H9 (cell line): ENCODE measurements at regions not wholly inside any gene's neighbourhood (a gene's known extent, or its start where the extent isn't known, plus 50 kb on each side); places are given as distances from the start of the nearest gene placed in this dataset.

Experiments used
- DNase-seq: peaks from one replicate; pipeline ENCODE4 v3.0.0-alpha.2; 2017
- H2AFZ ChIP-seq: one replicate; pipeline ENCODE4 v1.6.1; 2013; ENCODE audit warnings: mild to moderate bottlenecking, low read length, control low read depth, moderate library complexity
- H2AK5ac ChIP-seq: 2 replicates; pipeline ENCODE4 v1.6.1; 2013; ENCODE audit warnings: low read length, control low read depth, mixed read lengths; ENCODE audit not compliant: insufficient read length
- H2BK120ac ChIP-seq: one replicate; pipeline ENCODE4 v1.6.1; 2013; ENCODE audit warnings: low read depth, mild to moderate bottlenecking, low read length, control low read depth, inconsistent platforms; ENCODE audit not compliant: poor library complexity, severe bottlenecking
- H2BK12ac ChIP-seq: 2 replicates; pipeline ENCODE4 v1.6.1; 2013; ENCODE audit warnings: low read length, control low read depth, mixed read lengths, low read depth; ENCODE audit not compliant: insufficient read length
- H2BK15ac ChIP-seq: 2 replicates; pipeline ENCODE4 v1.6.1; 2013; ENCODE audit warnings: low read depth, low read length, control low read depth
- H2BK20ac ChIP-seq: one replicate; pipeline ENCODE4 v1.6.1; 2013; ENCODE audit warnings: low read depth, mild to moderate bottlenecking, low read length, control low read depth, inconsistent platforms; ENCODE audit not compliant: poor library complexity, severe bottlenecking
- H2BK5ac ChIP-seq: 2 replicates; pipeline ENCODE4 v1.6.1; 2013; ENCODE audit warnings: low read length, control low read depth, mixed read lengths; ENCODE audit not compliant: insufficient read length
- H3K14ac ChIP-seq: 2 replicates; pipeline ENCODE4 v1.6.1; 2013; ENCODE audit warnings: low read length, control low read depth; ENCODE audit not compliant: insufficient read depth
- H3K18ac ChIP-seq: 2 replicates; pipeline ENCODE4 v1.6.1; 2013; ENCODE audit warnings: low read depth, mild to moderate bottlenecking, mixed read lengths, low read length, control low read depth; ENCODE audit not compliant: insufficient read length
- H3K23ac ChIP-seq: 2 replicates; pipeline ENCODE4 v1.6.1; 2013; ENCODE audit warnings: low read length, control low read depth, mixed read lengths, low read depth; ENCODE audit not compliant: insufficient read length
- H3K23me2 ChIP-seq: 2 replicates; pipeline ENCODE4 v1.6.1; 2013; ENCODE audit warnings: low read depth, mild to moderate bottlenecking, mixed read lengths, low read length, control low read depth; ENCODE audit not compliant: insufficient read length, poor library complexity, severe bottlenecking
- H3K27ac ChIP-seq: 2 replicates; pipeline ENCODE4 v1.5.1; 2013; ENCODE audit warnings: low read length, control low read depth, mixed read lengths, low read depth; ENCODE audit not compliant: insufficient read length
- H3K27me3 ChIP-seq: 2 replicates; pipeline ENCODE4 v1.6.1; 2013; ENCODE audit warnings: low read length, control low read depth, inconsistent platforms; ENCODE audit not compliant: insufficient read depth
- H3K4ac ChIP-seq: 2 replicates; pipeline ENCODE4 v1.6.1; 2013; ENCODE audit warnings: low read depth, mild to moderate bottlenecking, control low read depth, inconsistent platforms, low read length, moderate library complexity
- H3K4me1 ChIP-seq: 2 replicates; pipeline ENCODE4 v1.6.1; 2013; ENCODE audit warnings: low read length, control low read depth, inconsistent platforms; ENCODE audit not compliant: insufficient read depth
- H3K4me2 ChIP-seq: 2 replicates; pipeline ENCODE4 v1.6.1; 2013; ENCODE audit warnings: low read length, control low read depth, mixed read lengths; ENCODE audit not compliant: insufficient read length, insufficient read depth
- H3K56ac ChIP-seq: 2 replicates; pipeline ENCODE4 v1.6.1; 2013; ENCODE audit warnings: low read depth, mild to moderate bottlenecking, mixed read lengths, low read length, control low read depth; ENCODE audit not compliant: insufficient read length
- H3K79me1 ChIP-seq: 2 replicates; pipeline ENCODE4 v1.6.1; 2013; ENCODE audit warnings: low read depth, mild to moderate bottlenecking, moderate library complexity, low read length, control low read depth, inconsistent platforms; ENCODE audit not compliant: insufficient read depth, poor library complexity, severe bottlenecking
- H3K79me2 ChIP-seq: 2 replicates; pipeline ENCODE4 v1.6.1; 2013; ENCODE audit warnings: low read length, control low read depth, inconsistent platforms; ENCODE audit not compliant: insufficient read depth
- H3K9ac ChIP-seq: 2 replicates; pipeline ENCODE4 v1.6.1; 2013; ENCODE audit warnings: low read length, control low read depth, mixed read lengths; ENCODE audit not compliant: insufficient read length; ENCODE audit errors: extremely low read depth
- H3K9me3 ChIP-seq: one replicate; pipeline ENCODE4 v1.6.1; 2013; ENCODE audit warnings: low read depth, low read length, inconsistent platforms; ENCODE audit not compliant: control insufficient read depth
- H3T11ph ChIP-seq: one replicate; pipeline ENCODE4 v1.6.1; 2013; ENCODE audit warnings: mild to moderate bottlenecking, low read length, control low read depth, inconsistent platforms
- H4K20me1 ChIP-seq: one replicate; pipeline ENCODE4 v1.6.1; 2013; ENCODE audit not compliant: control insufficient read depth, insufficient read length, insufficient read depth
- H4K5ac ChIP-seq: 2 replicates; pipeline ENCODE4 v1.6.1; 2013; ENCODE audit warnings: low read depth, mild to moderate bottlenecking, mixed read lengths, low read length, control low read depth; ENCODE audit not compliant: insufficient read length
- H4K8ac ChIP-seq: replicated peaks from 2 replicates; pipeline ENCODE4 v1.6.1; 2013; ENCODE audit warnings: low read length, control low read depth, mixed read lengths, low read depth; ENCODE audit not compliant: insufficient read length
- H4K91ac ChIP-seq: 2 replicates; pipeline ENCODE4 v1.6.1; 2013; ENCODE audit warnings: low read depth, mild to moderate bottlenecking, moderate library complexity, mixed read lengths, low read length, control low read depth; ENCODE audit not compliant: insufficient read length
- H3K27ac Mint-ChIP-seq, 3 experiments: 2 replicates in 2 of 3; 3 replicates in 1 of 3; pipeline ENCODE4 v1.8.0; 2020 to 2021; ENCODE audit warnings: mixed read lengths in 3 of 3, mild to moderate bottlenecking in 1 of 3, moderate library complexity in 1 of 3
- H3K27me3 Mint-ChIP-seq: 2 replicates; pipeline ENCODE4 v1.8.0; 2021; ENCODE audit warnings: low read depth, mild to moderate bottlenecking, moderate library complexity, mixed read lengths
- H3K36me3 Mint-ChIP-seq, 3 experiments: 2 replicates in 2 of 3; 3 replicates in 1 of 3; pipeline ENCODE4 v1.8.0; 2020 to 2021; ENCODE audit warnings: low read depth in 3 of 3, mixed read lengths in 3 of 3; ENCODE audit not compliant: insufficient read depth in 1 of 3
- H3K4me1 Mint-ChIP-seq, 2 experiments: 2 replicates each; pipeline ENCODE4 v1.8.0; 2020; ENCODE audit warnings: mixed read lengths in 2 of 2
- H3K4me3 Mint-ChIP-seq, 2 experiments: 2 replicates in 1 of 2; 3 replicates in 1 of 2; pipeline ENCODE4 v1.8.0; 2020 to 2021; ENCODE audit warnings: mild to moderate bottlenecking in 2 of 2, mixed read lengths in 2 of 2, moderate library complexity in 1 of 2
- H3K9me3 Mint-ChIP-seq, 2 experiments: 2 replicates in 1 of 2; 3 replicates in 1 of 2; pipeline ENCODE4 v1.8.0; 2020; ENCODE audit warnings: mild to moderate bottlenecking in 2 of 2, mixed read lengths in 2 of 2, moderate library complexity in 1 of 2
- WGBS: extraction: QIAGEN DNeasy Blood & Tissue Kit; methylation state at CpG from one replicate; pipeline ENCODE4 v1.1.7; 2013; ENCODE audit warnings: missing lambda C conversion rate, low lambda C conversion rate, mixed read lengths; ENCODE audit not compliant: insufficient read length; ENCODE audit errors: extremely low coverage; 5-methylcytosine and 5-hydroxymethylcytosine counted together
- TF ChIP-seq, protein P1 (sequence below): fragments of 200-600 bp; sonication (generic); conservative IDR thresholded peaks from 3 replicates; pipeline ENCODE4 v1.8.0; 2021; ENCODE audit warnings: antibody characterized with exemption, mild to moderate bottlenecking

DNA sequence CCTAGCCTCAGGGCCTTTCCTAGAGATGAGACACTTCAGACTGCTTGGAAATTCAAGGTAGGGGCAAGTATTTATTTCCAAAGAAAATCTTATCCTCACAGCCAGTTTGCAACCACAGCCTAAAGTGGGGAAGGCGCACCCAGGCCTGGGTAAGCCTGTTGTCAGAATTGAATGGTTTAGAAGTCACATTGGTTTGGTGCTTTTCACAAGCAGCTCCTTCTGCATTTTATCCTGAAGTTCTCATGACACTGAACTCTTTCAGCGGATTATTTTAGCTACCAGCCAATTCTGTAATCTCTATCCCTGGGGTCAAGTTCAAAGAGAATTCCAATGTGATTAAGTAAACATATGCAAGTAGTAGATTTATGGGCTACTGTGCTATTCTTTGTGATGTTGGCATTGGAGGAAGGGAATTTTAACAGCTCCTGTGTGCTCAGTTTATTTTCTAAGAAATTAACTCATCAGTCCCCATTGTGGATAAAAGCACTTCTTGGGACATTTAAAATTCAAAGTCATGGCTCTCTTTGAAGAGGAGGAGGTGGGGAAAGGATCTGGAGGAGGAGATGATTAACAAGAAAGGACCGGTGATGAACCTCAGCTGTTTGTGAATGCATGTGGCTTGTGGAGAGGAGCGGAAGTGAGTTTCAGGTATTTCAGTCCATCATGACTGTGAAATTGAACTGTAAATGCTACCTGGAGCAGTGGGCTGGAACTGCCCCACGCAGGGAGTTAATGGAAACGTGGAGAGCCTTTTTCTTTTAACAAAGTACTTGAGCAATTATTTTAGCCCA, 90.2 kb upstream of the CACUL1 start:
- no peak overlapping the region for H2AK5ac ChIP-seq
- H3K36me3 Mint-ChIP-seq: no peaks in the 10 kb centered on the region
- H3K27ac ChIP-seq: no peak overlapping the region
- H4K91ac ChIP-seq: no peak overlapping the region
- no peak overlapping the region for H4K8ac ChIP-seq
- H3K23me2 ChIP-seq: no peaks in the 10 kb centered on the region
- H3K23ac ChIP-seq: no peak overlapping the region
- TF ChIP-seq, protein P1, sequence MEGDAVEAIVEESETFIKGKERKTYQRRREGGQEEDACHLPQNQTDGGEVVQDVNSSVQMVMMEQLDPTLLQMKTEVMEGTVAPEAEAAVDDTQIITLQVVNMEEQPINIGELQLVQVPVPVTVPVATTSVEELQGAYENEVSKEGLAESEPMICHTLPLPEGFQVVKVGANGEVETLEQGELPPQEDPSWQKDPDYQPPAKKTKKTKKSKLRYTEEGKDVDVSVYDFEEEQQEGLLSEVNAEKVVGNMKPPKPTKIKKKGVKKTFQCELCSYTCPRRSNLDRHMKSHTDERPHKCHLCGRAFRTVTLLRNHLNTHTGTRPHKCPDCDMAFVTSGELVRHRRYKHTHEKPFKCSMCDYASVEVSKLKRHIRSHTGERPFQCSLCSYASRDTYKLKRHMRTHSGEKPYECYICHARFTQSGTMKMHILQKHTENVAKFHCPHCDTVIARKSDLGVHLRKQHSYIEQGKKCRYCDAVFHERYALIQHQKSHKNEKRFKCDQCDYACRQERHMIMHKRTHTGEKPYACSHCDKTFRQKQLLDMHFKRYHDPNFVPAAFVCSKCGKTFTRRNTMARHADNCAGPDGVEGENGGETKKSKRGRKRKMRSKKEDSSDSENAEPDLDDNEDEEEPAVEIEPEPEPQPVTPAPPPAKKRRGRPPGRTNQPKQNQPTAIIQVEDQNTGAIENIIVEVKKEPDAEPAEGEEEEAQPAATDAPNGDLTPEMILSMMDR: no peak
- H3K4me1 ChIP-seq: no peaks in the 10 kb centered on the region
- H3K4me1 Mint-ChIP-seq: peaks cover 15 to 17% of the 10 kb centered on the region in 2 experiments
- H3K27me3 ChIP-seq: no peaks in the 10 kb centered on the region
- H3K9me3 Mint-ChIP-seq: no peaks in the 10 kb centered on the region
- H3K14ac ChIP-seq: no peak overlapping the region
- no peak overlapping the region for H2BK20ac ChIP-seq
- H2BK12ac ChIP-seq: no peak overlapping the region
- no peaks in the 10 kb centered on the region for H3K79me2 ChIP-seq
- no peak overlapping the region for H3K27ac Mint-ChIP-seq
- H4K20me1 ChIP-seq: no peaks in the 10 kb centered on the region
- no peak for DNase-seq
- H3K4me2 ChIP-seq: no peak overlapping the region
- H3K18ac ChIP-seq: no peak overlapping the region
- no peak overlapping the region for H3K56ac ChIP-seq
- H3T11ph ChIP-seq: no peak overlapping the region
- no CpG with 5 or more reads among the region's 6 CpGs for WGBS
- H2BK15ac ChIP-seq: no peak overlapping the region
- no peak overlapping the region for H2AFZ ChIP-seq
- no peaks in the 10 kb centered on the region for H3K79me1 ChIP-seq
- H3K27me3 Mint-ChIP-seq: no peaks in the 10 kb centered on the region; the same call in 1 of the 2 replicates
- no peak overlapping the region for H3K4me3 Mint-ChIP-seq
- no peak overlapping the region for H4K5ac ChIP-seq
- H3K9me3 ChIP-seq: no peaks in the 10 kb centered on the region
- H3K4ac ChIP-seq: no peak overlapping the region
- no peak overlapping the region for H2BK5ac ChIP-seq
- H3K9ac ChIP-seq: no peak overlapping the region
- no peak overlapping the region for H2BK120ac ChIP-seq
